ELR (cell line): ENCODE measurements at regions not wholly inside any gene's neighbourhood (a gene's known extent, or its start where the extent isn't known, plus 50 kb on each side); places are given as distances from the start of the nearest gene placed in this dataset.
A peak's percentile ranks its signal among the peaks of the same experiment; 100 is the strongest.
"Not testable (repeated sequence)": the region's sequence is repeated elsewhere in the genome, so short reads cannot be mapped to it uniquely, and the experiment has no call there.

Source experiments
- DNase-seq: peaks from one replicate; pipeline ENCODE4 v3.0.0-alpha.2; 2015; ENCODE audit warnings: low read depth

- peak; percentile 20 for DNase-seq
These were observed 216.9 kb upstream of the SMLR1 start for GRCh38 chr6:130610303-130610702.

DNA sequence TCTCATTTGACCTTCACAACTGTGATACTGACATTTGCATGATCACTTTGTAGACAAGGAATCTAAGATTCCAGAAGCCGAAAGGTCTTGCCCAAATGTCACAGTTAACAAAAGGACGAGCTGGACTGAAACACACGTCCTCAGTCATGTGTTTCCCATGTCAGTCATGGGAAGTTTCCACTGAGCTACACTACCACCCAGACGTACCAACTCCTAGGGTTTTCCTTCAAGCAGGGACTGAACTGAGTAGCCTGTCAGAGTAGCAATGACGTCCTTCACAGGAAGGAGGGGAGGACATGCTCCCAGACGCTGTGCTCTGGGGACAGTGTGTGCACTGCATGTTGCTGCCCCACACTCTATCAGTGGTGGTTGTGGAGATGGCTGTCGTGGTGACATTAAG lies 215.8 kb upstream of the SMLR1 start:
- no peak for DNase-seq

GRCh38 chr6:130613176-130613575 lies 214.0 kb upstream of the SMLR1 start:
- DNase-seq, result no peak

GRCh38 chr6:130615816-130616215 lies 211.4 kb upstream of the SMLR1 start:
- no peak for DNase-seq

DNA sequence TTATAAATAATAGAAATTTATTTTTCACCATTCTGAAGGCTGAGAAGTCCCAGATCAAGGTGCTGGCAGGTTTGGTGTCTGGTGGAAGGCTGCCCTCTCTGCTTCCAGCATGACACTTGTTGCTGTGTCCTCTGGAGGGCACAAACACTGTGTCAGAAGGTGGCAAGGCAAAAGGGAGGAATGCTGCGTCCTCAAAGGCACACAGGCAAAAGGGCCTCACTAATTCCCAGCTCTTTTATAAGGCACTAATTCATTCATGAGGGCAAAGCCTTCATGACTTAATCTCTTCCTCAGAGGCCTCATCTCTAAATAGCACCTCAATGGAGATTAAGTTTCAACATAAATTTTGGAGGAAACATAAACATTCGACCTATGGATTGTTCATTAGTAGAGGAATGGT lies 209.5 kb upstream of the SMLR1 start:
- no peak for DNase-seq

DNA sequence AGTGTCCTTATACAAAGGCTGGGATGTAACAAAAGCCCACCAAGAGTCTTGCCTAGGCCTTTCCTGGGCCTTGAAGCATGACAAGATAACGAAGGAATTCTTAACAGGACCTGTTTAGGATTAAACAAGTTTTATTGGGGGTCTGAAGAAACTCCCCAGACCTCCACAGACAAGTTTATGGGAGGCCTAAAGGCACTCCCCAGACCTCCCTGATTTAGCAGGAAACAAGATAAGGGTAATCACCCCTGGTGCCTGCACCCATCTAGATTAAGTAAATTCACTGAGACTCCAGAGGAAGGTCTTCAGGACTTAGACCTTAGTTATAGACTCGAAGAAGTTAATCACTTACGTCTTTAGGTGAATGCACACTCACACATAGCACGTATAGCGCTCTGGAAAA lies 208.4 kb upstream of the SMLR1 start:
- DNase-seq, result not testable (repeated sequence)

DNA sequence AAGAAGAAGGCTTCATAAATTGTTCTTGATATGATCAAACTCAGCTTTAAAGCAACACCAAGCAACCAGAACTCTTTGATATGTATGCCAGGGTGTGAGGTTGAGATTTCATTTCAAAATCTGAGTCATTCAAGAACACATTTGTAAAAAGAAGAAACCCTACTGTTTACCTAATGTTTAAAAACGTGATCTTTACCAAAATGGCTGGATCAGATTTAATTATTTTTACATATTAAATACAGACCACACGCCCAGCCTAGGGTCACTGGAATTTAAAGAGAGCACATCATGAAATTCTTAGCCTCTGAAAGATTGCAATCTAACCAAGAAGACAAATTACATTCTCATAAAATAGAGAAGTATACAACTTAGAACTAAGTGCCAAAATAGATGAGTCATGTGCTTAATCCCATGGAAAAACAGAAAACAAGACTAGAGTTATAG lies 206.8 kb upstream of the SMLR1 start:
- DNase-seq, result peak; percentile 60

DNA sequence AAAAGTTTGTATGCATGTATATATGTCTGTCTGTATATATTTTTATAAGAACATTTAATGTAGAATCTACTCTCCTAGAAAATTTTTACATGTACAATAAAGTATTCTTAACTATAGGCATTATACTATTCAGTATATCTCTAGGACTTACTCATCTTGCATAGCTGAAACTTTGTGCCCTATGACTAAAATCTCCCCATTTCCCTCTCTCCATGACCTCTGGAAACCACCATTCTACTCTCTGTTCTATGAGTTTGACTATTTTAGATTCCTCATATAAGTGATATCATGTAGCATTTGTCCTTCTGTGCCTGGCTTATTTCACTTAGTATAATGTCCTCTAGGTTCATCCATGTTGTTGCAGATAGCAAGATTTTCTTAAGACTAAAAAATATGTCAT lies 205.1 kb upstream of the SMLR1 start:
- peak; percentile 64 for DNase-seq

DNA sequence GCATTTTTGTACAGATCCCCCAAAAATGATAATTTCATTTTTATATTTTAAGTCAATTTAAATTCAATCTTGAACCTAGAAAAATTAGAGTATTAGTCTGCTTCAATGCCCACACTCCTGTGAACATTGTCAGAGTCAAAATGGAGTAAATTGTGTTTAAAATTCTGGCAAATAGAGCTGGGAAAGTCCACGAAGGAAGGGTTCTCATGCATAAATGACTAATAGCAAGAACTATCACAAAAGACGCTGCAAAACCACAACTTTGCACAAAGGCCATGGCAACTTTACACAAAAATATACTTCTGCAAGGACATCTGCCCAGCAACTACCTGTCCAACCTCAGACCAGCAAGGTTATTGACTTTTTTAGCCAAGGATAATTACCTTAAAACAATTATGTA lies 203.2 kb upstream of the SMLR1 start:
- peak; percentile 61 for DNase-seq

DNA sequence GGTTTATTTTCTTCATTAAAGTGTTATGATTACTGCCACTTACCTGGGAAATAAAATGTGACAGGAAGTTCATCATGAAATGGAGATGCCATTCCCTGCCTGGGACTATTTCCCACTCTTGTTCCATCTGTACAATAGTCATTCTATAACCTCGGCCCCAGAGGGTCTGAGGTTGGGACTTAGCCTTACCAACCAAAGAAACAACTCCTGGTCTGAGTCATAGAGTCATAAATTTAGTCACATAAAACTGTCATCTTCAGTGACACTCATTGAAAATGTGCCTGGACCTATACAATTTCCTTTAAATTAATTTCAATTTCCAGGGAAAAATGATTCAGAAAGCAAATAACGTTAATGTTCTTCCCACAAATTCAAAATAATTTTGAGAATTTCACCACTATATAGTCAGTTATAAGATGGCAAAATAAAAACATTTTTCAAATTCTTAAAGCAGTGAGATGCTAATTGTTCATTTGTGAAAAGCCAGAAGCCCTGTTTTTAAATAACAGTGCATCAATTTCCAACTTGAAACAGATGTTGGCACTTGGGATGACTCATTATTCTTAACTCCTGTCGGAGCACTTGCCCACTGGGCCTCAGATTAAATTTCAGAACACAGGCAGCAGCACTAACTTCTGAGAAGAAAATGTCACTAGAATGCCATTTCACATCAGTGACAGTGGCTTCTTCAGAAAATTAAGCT lies 201.2 kb upstream of the SMLR1 start:
- DNase-seq, result peak; percentile 88

DNA sequence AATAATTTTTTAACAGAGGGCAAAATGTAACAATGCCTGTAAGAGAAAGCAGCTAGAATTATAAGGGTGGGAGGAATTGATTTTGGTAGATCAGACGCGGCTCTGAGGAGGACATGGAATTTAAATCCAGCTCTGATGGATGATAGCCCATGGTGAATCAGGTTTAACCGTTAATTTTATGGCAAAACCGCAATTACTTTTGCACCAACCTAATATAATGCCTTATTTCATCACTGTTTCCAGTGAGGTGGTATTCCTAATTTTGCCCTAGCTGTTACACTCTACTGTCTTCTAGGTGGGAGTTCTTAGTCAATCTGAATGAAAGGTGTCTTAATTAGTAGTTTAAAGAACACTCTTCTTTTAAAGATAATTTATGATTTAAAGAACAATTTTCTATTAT lies 198.3 kb upstream of the SMLR1 start:
- DNase-seq, result no peak

GRCh38 chr6:130629640-130630039 lies 197.6 kb upstream of the SMLR1 start:
- no peak for DNase-seq

DNA sequence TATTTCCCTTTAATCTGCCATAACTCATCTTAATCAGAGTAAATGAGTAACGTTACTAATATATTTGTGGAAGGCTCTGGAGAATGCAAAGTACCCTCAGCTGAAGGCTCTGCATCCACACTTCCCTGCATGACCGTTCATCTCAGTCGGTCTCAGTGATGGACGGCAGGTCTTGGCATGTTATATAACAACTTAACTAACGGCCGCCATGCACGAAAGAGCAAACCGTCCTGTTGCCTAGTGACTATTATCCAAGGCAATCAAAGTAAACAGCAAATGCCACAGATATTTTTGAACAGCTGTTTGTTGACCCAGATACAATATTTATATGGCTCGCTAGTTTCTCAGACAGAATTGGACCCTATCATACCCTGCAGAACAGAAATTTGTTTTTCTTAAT lies 194.9 kb upstream of the SMLR1 start:
- no peak for DNase-seq

- DNase-seq, result no peak
These were observed 194.3 kb upstream of the SMLR1 start for GRCh38 chr6:130632897-130633296.

GRCh38 chr6:130643361-130643760 lies 183.8 kb upstream of the SMLR1 start:
- DNase-seq, result no peak

DNA sequence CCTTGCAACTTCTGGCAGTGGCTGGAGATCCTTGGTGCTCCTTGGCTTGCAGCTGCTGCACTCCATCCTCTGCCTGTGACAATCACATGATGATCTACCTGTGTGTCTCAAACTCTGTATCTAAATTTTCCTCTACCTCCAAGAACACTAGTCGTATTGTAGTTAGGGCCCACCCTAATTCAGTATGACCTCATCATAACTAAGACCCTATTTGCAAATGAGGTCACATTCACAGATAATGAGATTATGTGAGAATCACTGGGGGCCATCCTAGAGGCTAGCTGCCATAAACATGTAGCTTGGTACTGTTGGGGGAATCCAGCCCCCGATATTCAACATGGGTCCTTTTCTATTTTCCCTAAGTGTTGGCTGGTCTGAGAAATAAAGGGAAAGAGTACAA lies 183.0 kb upstream of the SMLR1 start:
- DNase-seq, result no peak

GRCh38 chr6:130644769-130645168 lies 182.4 kb upstream of the SMLR1 start:
- DNase-seq, result peak; percentile 4

DNA sequence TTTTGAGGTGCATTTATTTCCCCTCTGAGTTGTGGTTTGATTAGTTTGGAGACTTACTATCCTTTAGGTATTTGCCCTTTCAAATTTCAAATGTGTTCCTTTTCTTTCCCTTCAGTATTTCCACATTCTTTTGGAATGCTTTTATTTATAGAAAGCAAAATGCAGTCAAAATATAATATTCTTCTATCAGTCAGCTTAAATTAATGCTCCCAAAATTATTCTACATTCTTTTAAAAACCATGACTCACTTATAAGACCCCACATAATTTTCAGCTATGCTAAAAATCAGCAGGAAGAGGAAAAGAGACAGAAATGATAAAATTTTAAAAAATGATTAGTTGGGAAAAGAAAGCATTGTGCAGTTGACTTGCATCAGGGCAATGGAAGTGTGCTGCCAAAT lies 180.0 kb upstream of the SMLR1 start:
- DNase-seq, result no peak

- DNase-seq, result peak; percentile 29
These were observed 171.6 kb upstream of the SMLR1 start for GRCh38 chr6:130655586-130655985.

DNA sequence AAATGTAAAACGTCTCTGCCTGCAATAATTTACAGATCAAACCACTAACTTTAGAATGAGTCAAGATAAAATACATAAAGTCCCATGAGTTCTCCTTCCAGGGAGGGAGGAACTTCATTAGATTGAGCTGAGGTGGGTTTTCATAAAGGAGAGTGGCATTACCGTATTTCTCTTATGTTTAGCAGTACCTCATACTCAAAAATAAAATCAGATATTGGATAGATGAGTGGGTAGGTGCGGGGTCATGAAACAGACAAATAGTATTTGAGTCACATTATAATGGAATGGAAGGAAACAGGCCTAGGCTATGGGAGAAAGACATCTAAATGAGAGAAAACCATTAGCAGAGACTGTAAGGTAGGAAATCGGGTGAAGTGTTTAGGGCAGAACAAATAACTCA lies 166.1 kb upstream of the SMLR1 start:
- no peak for DNase-seq

DNA sequence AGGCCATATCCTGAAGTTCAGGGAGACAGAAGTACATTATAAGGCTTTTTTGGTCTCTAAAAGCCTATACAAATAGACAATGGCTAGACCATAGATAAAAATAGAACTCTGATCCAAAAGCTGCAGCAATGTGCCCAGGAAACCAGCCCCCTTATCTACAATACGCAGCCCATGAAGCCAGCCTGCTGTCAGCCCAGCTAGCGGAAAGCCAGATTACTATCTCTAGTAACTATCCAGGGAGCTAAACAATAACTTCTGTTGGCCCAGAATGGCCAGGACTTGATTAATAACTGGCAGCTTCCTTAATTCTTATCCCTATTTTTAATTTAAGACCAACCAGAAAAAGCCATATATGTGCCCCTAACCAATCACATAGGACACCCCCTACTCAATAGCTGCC lies 160.4 kb upstream of the SMLR1 start:
- no peak for DNase-seq

- no peak for DNase-seq
These were observed 157.1 kb upstream of the SMLR1 start for GRCh38 chr6:130670142-130670541.

DNA sequence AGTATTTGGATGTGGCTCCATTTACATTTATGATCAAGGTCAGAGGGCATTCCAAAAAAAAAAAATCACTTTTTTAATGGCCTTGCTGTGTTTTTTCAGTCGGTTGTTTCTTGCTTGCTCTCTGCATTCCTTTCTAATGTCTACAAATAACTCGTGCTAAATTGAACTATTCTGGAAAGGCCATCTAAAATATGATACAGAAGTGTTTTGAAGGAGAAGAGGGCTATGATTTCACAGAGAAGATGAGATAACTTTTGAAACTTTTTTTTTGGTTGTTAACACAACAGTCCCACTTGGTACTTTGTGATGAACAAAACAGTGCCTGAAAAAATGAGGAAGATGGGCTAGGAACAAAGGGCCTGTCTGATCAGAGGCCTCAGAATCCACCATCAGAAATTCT lies 156.1 kb upstream of the SMLR1 start:
- no peak for DNase-seq

GRCh38 chr6:130671577-130671976 lies 155.6 kb upstream of the SMLR1 start:
- DNase-seq, result no peak

DNA sequence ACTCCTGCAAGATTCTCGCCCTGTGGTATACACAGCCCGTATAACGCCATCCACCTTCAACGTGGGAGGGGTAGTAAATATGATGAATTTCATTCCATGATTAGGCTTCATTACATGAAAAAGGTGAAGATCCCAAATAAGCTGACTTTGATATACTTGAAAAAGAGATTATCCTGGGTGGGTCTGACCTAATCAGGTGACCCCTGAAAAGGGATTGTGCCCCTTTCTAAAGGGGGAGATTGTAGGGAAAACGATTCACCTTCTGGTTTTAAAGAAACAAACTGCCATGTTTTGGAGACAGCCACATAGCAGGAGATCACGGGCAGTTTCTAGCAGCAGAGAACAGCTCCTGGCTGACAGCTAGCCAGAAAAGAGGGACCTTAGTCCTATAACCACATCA lies 155.1 kb upstream of the SMLR1 start:
- no peak for DNase-seq
